Caco-2 (cell line): ENCODE measurements at regions not wholly inside any gene's neighbourhood (a gene's known extent, or its start where the extent isn't known, plus 50 kb on each side); places are given as distances from the start of the nearest gene placed in this dataset.

Source experiments
- BruUV-seq: library from RNA; stranded (reverse); fragments of 400-500 nt; replicated peaks from 2 replicates; lab custom pipeline; 2021; lab: Mats Ljungman, UMichigan
- CTCF ChIA-PET: fragments of 300-600 bp; sonication (Branson Sonifier 250); formaldehyde crosslinking; loops from one replicate; lab custom pipeline; 2022; ENCODE audit warnings: antibody characterized with exemption; lab: Charles Lee
- POLR2A ChIA-PET: fragments of 300-600 bp; sonication (Branson Sonifier 250); formaldehyde crosslinking; loops from one replicate; lab custom pipeline; 2022; ENCODE audit warnings: antibody characterized with exemption; lab: Charles Lee
- DNase-seq, 2 experiments: peaks; one replicate each; pipeline versions ENCODE4 v3.0.0 to v3.0.0-alpha.2; 2020 to 2022
- H3K27me3 ChIP-seq: replicated peaks from 2 replicates; pipeline ENCODE4 v1.6.0; 2011; ENCODE audit warnings: low read length; ENCODE audit not compliant: control insufficient read depth, insufficient read depth
- H3K36me3 ChIP-seq: 2 replicates; pipeline ENCODE4 v1.5.1; 2011; ENCODE audit warnings: low read length; ENCODE audit not compliant: control insufficient read depth, insufficient read depth
- H3K4me1 ChIP-seq: fragments of 250-450 bp; sonication (Bioruptor Pico); 2 replicates; pipeline ENCODE4 v1.5.1; 2020; ENCODE audit warnings: mild to moderate bottlenecking
- H3K4me3 ChIP-seq: 2 replicates; pipeline ENCODE4 v1.5.1; 2011; ENCODE audit warnings: low read depth, mild to moderate bottlenecking, control low read depth, low read length
- H3K9me3 ChIP-seq: fragments of 250-450 bp; sonication (Bioruptor Pico); 2 replicates; pipeline ENCODE4 v1.5.1; 2020; ENCODE audit warnings: mild to moderate bottlenecking, moderate library complexity
- H3K27ac Mint-ChIP-seq: one replicate; pipeline ENCODE4 v1.8.0; 2022; ENCODE audit warnings: mixed read lengths; ENCODE audit not compliant: unreplicated experiment
- H3K27me3 Mint-ChIP-seq: one replicate; pipeline ENCODE4 v1.8.0; 2022; ENCODE audit warnings: mixed read lengths; ENCODE audit not compliant: insufficient read depth, unreplicated experiment
- H3K36me3 Mint-ChIP-seq: one replicate; pipeline ENCODE4 v1.8.0; 2022; ENCODE audit warnings: mild to moderate bottlenecking, mixed read lengths; ENCODE audit not compliant: insufficient read depth, unreplicated experiment
- H3K4me1 Mint-ChIP-seq: one replicate; pipeline ENCODE4 v1.8.0; 2022; ENCODE audit warnings: low read depth, mixed read lengths; ENCODE audit not compliant: unreplicated experiment
- H3K4me3 Mint-ChIP-seq: one replicate; pipeline ENCODE4 v1.8.0; 2022; ENCODE audit warnings: mild to moderate bottlenecking, moderate library complexity, mixed read lengths; ENCODE audit not compliant: unreplicated experiment
- H3K9me3 Mint-ChIP-seq: one replicate; pipeline ENCODE4 v1.8.0; 2022; ENCODE audit warnings: mixed read lengths; ENCODE audit not compliant: unreplicated experiment
- CTCF ChIP-seq, 2 experiments: fragments of 200-600 bp in 1 of 2; IDR thresholded peaks; 1 replicate in 1 of 2; 2 replicates in 1 of 2; pipeline versions ENCODE4 v1.5.1 to v1.8.0; 2011 to 2022; ENCODE audit warnings: antibody characterized with exemption in 1 of 2, control low read depth in 1 of 2, inconsistent platforms in 1 of 2, low read depth in 1 of 2, low read length in 1 of 2, mild to moderate bottlenecking in 1 of 2, moderate library complexity in 1 of 2; ENCODE audit not compliant: insufficient read depth in 1 of 2, severe bottlenecking in 1 of 2, unreplicated experiment in 1 of 2
- intact Hi-C: fragments of 100-400 bp; cut with micrococcal nuclease; formaldehyde crosslinking; loops from one replicate; pipeline ENCODE4 v1.10.0; 2022; ENCODE audit not compliant: unreplicated experiment

GRCh38 chr15:53882311-53882710, 95.9 kb upstream of the UNC13C start:
- BruUV-seq, result no TSS peak
- H3K27ac Mint-ChIP-seq, result no peak overlapping the region

GRCh38 chr15:53880357-53880756, 97.9 kb upstream of the UNC13C start:
- Histone ChIP-seq H3K9me3 (no peaks in the 10 kb centered on the region), H3K36me3 (no peaks in the 10 kb centered on the region), H3K27me3 (no peaks in the 10 kb centered on the region), H3K4me1 (no peaks in the 10 kb centered on the region; the same call in 1 of the 2 replicates), H3K4me3 (no peak overlapping the region)
- BruUV-seq, result no TSS peak
- H3K27ac Mint-ChIP-seq, result no peak overlapping the region
- H3K4me3 Mint-ChIP-seq, result no peak overlapping the region
- peaks cover 24% of the 10 kb centered on the region for H3K36me3 Mint-ChIP-seq
- no peak for DNase-seq
- H3K9me3 Mint-ChIP-seq, result peaks cover 23% of the 10 kb centered on the region
- intact Hi-C loops, result no loop called here
- ChIA-PET POLR2A (interaction anchor here (0.7 kb wide), 1 partner anchor 36 kb away, joined by 4 read pairs; no protein-coding TSS in a partner anchor), CTCF (no interaction called here)
- no peak for TF ChIP-seq CTCF (IDR thresholded peaks at IDR 0.05; ENCODE audit: insufficient read depth in 1 of 2, low read depth in 1 of 2, low read length in 1 of 2, severe bottlenecking in 1 of 2, unreplicated experiment in 1 of 2)
- H3K27me3 Mint-ChIP-seq, result no peaks in the 10 kb centered on the region
- H3K4me1 Mint-ChIP-seq, result peaks cover 13% of the 10 kb centered on the region

More at GRCh38 chr15:53882311-53882710, 95.9 kb upstream of the UNC13C start:
- intact Hi-C loops, result no loop called here
- TF ChIP-seq CTCF (IDR thresholded peaks at IDR 0.05; ENCODE audit: insufficient read depth in 1 of 2, low read depth in 1 of 2, low read length in 1 of 2, severe bottlenecking in 1 of 2, unreplicated experiment in 1 of 2), result no peak
- Mint-ChIP-seq H3K4me3 (no peak overlapping the region), H3K27me3 (no peaks in the 10 kb centered on the region), H3K36me3 (peaks cover 33% of the 10 kb centered on the region), H3K9me3 (peaks cover 18% of the 10 kb centered on the region), H3K4me1 (peaks cover 11% of the 10 kb centered on the region)
- no peak overlapping the region for H3K4me3 ChIP-seq
- ChIA-PET POLR2A (no interaction called here), CTCF (no interaction called here)
- no peaks in the 10 kb centered on the region for H3K9me3 ChIP-seq
- H3K36me3 ChIP-seq, result no peaks in the 10 kb centered on the region
- DNase-seq, result no peak
- H3K27me3 ChIP-seq, result no peaks in the 10 kb centered on the region
- H3K4me1 ChIP-seq, result no peaks in the 10 kb centered on the region

- H3K9me3 ChIP-seq, result peaks cover 3% of the 10 kb centered on the region; the same call in 1 of the 2 replicates
- Mint-ChIP-seq H3K4me1 (peaks cover 14% of the 10 kb centered on the region), H3K36me3 (peaks cover 54% of the 10 kb centered on the region), H3K9me3 (peaks cover 46% of the 10 kb centered on the region), H3K27me3 (no peaks in the 10 kb centered on the region), H3K27ac (no peak overlapping the region), H3K4me3 (no peak overlapping the region)
- no peak for DNase-seq
- H3K4me1 ChIP-seq, result peaks cover 2% of the 10 kb centered on the region
- intact Hi-C loops, result no loop called here
- BruUV-seq, result no TSS peak
- no peak overlapping the region for H3K4me3 ChIP-seq
- no peaks in the 10 kb centered on the region for H3K27me3 ChIP-seq
- ChIA-PET POLR2A (no interaction called here), CTCF (no interaction called here)
- TF ChIP-seq CTCF (IDR thresholded peaks at IDR 0.05; ENCODE audit: insufficient read depth in 1 of 2, low read depth in 1 of 2, low read length in 1 of 2, severe bottlenecking in 1 of 2, unreplicated experiment in 1 of 2), result no peak
- H3K36me3 ChIP-seq, result no peaks in the 10 kb centered on the region
These were observed 102.5 kb upstream of the UNC13C start for GRCh38 chr15:53875711-53876110.
